ENCODE measurements at regions not wholly inside any gene's neighbourhood (a gene's known extent, or its start where the extent isn't known, plus 50 kb on each side); places are given as distances from the start of the nearest gene placed in this dataset.

DNA sequence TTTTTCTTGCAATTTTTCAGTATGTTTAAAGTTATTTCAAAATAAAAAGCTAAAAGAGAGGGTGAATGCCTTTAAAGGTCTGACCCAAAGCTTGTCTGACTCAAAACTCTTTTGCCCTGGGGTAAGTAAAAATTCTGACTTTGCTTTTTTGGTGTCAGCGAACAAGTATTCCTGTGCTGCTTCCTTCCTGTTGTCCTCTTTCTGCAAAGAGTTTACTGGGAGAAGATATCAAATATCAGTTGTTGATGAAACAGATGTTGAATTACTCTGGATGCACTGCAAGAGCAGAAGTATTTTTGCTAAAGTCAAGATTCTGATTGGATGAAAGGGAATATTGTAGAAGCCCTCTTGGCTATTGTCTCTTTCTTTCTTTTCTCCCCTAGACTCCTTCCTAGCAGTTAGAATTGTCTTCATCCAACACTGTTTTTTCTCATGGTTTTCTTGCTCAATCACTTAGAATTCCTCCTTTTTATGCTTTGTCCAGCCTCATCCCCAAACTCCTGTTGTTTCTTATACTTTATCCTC lies 62.0 kb downstream of the DACT1 start:
- Histone ChIP-seq H3K36me3 (ENCODE audit: control insufficient read depth in 2 of 2, insufficient read depth in 2 of 2, low read length in 1 of 2) (no peaks in the 10 kb centered on the region), H3K9ac (ENCODE audit: control insufficient read depth, insufficient read depth, low read length) (no peak overlapping the region), H3K4me3 (no peak overlapping the region), H3K4me1 (ENCODE audit: control insufficient read depth, insufficient read depth, low read length) (no peaks in the 10 kb centered on the region), H4K20me1 (ENCODE audit: control insufficient read depth, insufficient read depth) (no peaks in the 10 kb centered on the region), H3K27ac (ENCODE audit: control insufficient read depth, insufficient read depth) (no peak overlapping the region), H3K4me2 (ENCODE audit: control insufficient read depth, insufficient read depth) (no peak overlapping the region), H3K27me3 (replicated peaks in 1 of 2; ENCODE audit: control insufficient read depth in 2 of 2, insufficient read depth in 2 of 2, low read length in 1 of 2) (no peaks in the 10 kb centered on the region), H3K79me2 (ENCODE audit: control insufficient read depth, insufficient read depth, low read length) (no peaks in the 10 kb centered on the region), H2AFZ (ENCODE audit: control insufficient read depth, low read depth, low read length) (no peak overlapping the region), H3K9me3 (replicated peaks; ENCODE audit: control insufficient read depth, insufficient read depth, low read length) (no peaks in the 10 kb centered on the region)
- ChIA-PET RAD21 (ENCODE audit: unreplicated experiment) (no interaction called here), POLR2A (interaction anchor here (0.6 kb wide), 1 partner anchor 203 kb away, joined by 4 read pairs; no protein-coding TSS in a partner anchor), SMC1A (ENCODE audit: uncharacterized antibody, unreplicated experiment) (interaction anchor here (0.9 to 1.8 kb wide), 4 partner anchors 9 to 312 kb away, joined by 3 to 5 read pairs (median 3); no protein-coding TSS in a partner anchor), CTCF (no interaction called here)
- BruUV-seq (replicated peaks), result no TSS peak
- FAIRE-seq, result no peak
- no peak for ATAC-seq
- DNase-seq (ENCODE audit: low read depth, low spot score), result no peak
- TF ChIP-seq BRCA1 (IDR thresholded peaks at IDR 0.05; ENCODE audit: low read depth, low read length), result no peak
- TF ChIP-seq NFIC (IDR thresholded peaks at IDR 0.05; ENCODE audit: low read depth, low read length), result no peak
- TF ChIP-seq, protein P1, sequence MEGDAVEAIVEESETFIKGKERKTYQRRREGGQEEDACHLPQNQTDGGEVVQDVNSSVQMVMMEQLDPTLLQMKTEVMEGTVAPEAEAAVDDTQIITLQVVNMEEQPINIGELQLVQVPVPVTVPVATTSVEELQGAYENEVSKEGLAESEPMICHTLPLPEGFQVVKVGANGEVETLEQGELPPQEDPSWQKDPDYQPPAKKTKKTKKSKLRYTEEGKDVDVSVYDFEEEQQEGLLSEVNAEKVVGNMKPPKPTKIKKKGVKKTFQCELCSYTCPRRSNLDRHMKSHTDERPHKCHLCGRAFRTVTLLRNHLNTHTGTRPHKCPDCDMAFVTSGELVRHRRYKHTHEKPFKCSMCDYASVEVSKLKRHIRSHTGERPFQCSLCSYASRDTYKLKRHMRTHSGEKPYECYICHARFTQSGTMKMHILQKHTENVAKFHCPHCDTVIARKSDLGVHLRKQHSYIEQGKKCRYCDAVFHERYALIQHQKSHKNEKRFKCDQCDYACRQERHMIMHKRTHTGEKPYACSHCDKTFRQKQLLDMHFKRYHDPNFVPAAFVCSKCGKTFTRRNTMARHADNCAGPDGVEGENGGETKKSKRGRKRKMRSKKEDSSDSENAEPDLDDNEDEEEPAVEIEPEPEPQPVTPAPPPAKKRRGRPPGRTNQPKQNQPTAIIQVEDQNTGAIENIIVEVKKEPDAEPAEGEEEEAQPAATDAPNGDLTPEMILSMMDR (IDR thresholded peaks at IDR 0.05 in 2 of 3, conservative IDR thresholded peaks at IDR 0.05 in 1 of 3; ENCODE audit: control insufficient read depth in 2 of 3, extremely low read depth in 1 of 3, insufficient read depth in 1 of 3, low read depth in 3 of 3, low read length in 3 of 3), result no peak
- TF ChIP-seq BHLHE40 (IDR thresholded peaks at IDR 0.05; ENCODE audit: borderline replicate concordance in 1 of 2, low read depth in 2 of 2, low read length in 1 of 2), result no peak
- TF ChIP-seq YBX1 (IDR thresholded peaks at IDR 0.05), result no peak
- TF ChIP-seq IKZF2 (IDR thresholded peaks at IDR 0.05), result no peak
- no peak for TF ChIP-seq PML (IDR thresholded peaks at IDR 0.05; ENCODE audit: low read length)
- no peak for TF ChIP-seq NR2F1 (conservative IDR thresholded peaks at IDR 0.05)
- TF ChIP-seq, protein P2, sequence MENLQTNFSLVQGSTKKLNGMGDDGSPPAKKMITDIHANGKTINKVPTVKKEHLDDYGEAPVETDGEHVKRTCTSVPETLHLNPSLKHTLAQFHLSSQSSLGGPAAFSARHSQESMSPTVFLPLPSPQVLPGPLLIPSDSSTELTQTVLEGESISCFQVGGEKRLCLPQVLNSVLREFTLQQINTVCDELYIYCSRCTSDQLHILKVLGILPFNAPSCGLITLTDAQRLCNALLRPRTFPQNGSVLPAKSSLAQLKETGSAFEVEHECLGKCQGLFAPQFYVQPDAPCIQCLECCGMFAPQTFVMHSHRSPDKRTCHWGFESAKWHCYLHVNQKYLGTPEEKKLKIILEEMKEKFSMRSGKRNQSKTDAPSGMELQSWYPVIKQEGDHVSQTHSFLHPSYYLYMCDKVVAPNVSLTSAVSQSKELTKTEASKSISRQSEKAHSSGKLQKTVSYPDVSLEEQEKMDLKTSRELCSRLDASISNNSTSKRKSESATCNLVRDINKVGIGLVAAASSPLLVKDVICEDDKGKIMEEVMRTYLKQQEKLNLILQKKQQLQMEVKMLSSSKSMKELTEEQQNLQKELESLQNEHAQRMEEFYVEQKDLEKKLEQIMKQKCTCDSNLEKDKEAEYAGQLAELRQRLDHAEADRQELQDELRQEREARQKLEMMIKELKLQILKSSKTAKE (IDR thresholded peaks at IDR 0.05; ENCODE audit: low read depth, poor library complexity, severe bottlenecking), result no peak
- no peak for TF ChIP-seq YY1 (IDR thresholded peaks at IDR 0.05; ENCODE audit: low read depth, low read length)
- TF ChIP-seq MAX (IDR thresholded peaks at IDR 0.05; ENCODE audit: low read depth, low read length), result no peak
- TF ChIP-seq ESRRA (IDR thresholded peaks at IDR 0.05; ENCODE audit: low read length), result no peak
- no peak for TF ChIP-seq POU2F2 (IDR thresholded peaks at IDR 0.05; ENCODE audit: borderline replicate concordance, low read depth, low read length)
- TF ChIP-seq, protein P3, sequence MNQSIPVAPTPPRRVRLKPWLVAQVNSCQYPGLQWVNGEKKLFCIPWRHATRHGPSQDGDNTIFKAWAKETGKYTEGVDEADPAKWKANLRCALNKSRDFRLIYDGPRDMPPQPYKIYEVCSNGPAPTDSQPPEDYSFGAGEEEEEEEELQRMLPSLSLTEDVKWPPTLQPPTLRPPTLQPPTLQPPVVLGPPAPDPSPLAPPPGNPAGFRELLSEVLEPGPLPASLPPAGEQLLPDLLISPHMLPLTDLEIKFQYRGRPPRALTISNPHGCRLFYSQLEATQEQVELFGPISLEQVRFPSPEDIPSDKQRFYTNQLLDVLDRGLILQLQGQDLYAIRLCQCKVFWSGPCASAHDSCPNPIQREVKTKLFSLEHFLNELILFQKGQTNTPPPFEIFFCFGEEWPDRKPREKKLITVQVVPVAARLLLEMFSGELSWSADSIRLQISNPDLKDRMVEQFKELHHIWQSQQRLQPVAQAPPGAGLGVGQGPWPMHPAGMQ (IDR thresholded peaks at IDR 0.05; ENCODE audit: borderline replicate concordance), result no peak
- no peak for TF ChIP-seq WRNIP1 (IDR thresholded peaks at IDR 0.05; ENCODE audit: borderline replicate concordance, low read depth, low read length)
- WGBS (ENCODE audit: insufficient coverage, insufficient replicate concordance, low lambda C conversion rate, missing lambda C conversion rate), result 33% methylated on average over 1 of the region's 1 CpG
- intact Hi-C loops (cut with micrococcal nuclease; ENCODE audit: unreplicated experiment), result no loop called here
- in situ Hi-C loops (cut with MboI), result no loop called here

Data from GM12878 (cell line).